ENCODE measurements at regions not wholly inside any gene's neighbourhood (a gene's known extent, or its start where the extent isn't known, plus 50 kb on each side); places are given as distances from the start of the nearest gene placed in this dataset.
A peak's percentile ranks its signal among the peaks of the same experiment; 100 is the strongest.

GRCh38 chr7:22669692-22670421 lies 57.1 kb upstream of the IL6 start:
- no peak overlapping the region for H3K4me3 ChIP-seq (ENCODE audit: low read depth, low read length)
- in situ Hi-C loops (cut with HindIII; ENCODE audit: low sequenced_read_pairs), result no loop called here
- no peak for DNase-seq (ENCODE audit: low read depth, low spot score)
- TF ChIP-seq CTCF (IDR thresholded peaks at IDR 0.05; ENCODE audit: low read depth, low read length), result no peak

- H3K4me3 ChIP-seq (ENCODE audit: low read depth, low read length), result no peak overlapping the region
- no peak for DNase-seq (ENCODE audit: low read depth, low spot score)
- no peak for TF ChIP-seq CTCF (IDR thresholded peaks at IDR 0.05; ENCODE audit: low read depth, low read length)
- in situ Hi-C loops (cut with HindIII; ENCODE audit: low sequenced_read_pairs), result no loop called here
Measured at GRCh38 chr7:22668971-22669401, 58.0 kb upstream of the IL6 start.

- peak; percentile 72 for DNase-seq (ENCODE audit: low read depth, low spot score)
- no peak for TF ChIP-seq CTCF (IDR thresholded peaks at IDR 0.05; ENCODE audit: low read depth, low read length)
- in situ Hi-C loops (cut with HindIII; ENCODE audit: low sequenced_read_pairs), result no loop called here
- no peak overlapping the region for H3K4me3 ChIP-seq (ENCODE audit: low read depth, low read length)
Measured at GRCh38 chr7:22667562-22668239, 59.3 kb upstream of the IL6 start.

- H3K4me3 ChIP-seq (ENCODE audit: low read depth, low read length), result no peak overlapping the region
- TF ChIP-seq CTCF (IDR thresholded peaks at IDR 0.05; ENCODE audit: low read depth, low read length), result no peak
- in situ Hi-C loops (cut with HindIII; ENCODE audit: low sequenced_read_pairs), result no loop called here
- no peak for DNase-seq (ENCODE audit: low read depth, low spot score)
Measured at GRCh38 chr7:22667187-22667561, 59.8 kb upstream of the IL6 start.

GRCh38 chr7:22666732-22667131 lies 60.3 kb upstream of the IL6 start:
- in situ Hi-C loops (cut with HindIII; ENCODE audit: low sequenced_read_pairs), result no loop called here
- peak; percentile 59 for DNase-seq (ENCODE audit: low read depth, low spot score)
- no peak for TF ChIP-seq CTCF (IDR thresholded peaks at IDR 0.05; ENCODE audit: low read depth, low read length)
- H3K4me3 ChIP-seq (ENCODE audit: low read depth, low read length), result no peak overlapping the region

GRCh38 chr7:22665923-22666322 lies 61.1 kb upstream of the IL6 start:
- no peak overlapping the region for H3K4me3 ChIP-seq (ENCODE audit: low read depth, low read length)
- in situ Hi-C loops (cut with HindIII; ENCODE audit: low sequenced_read_pairs), result no loop called here
- no peak for TF ChIP-seq CTCF (IDR thresholded peaks at IDR 0.05; ENCODE audit: low read depth, low read length)
- no peak for DNase-seq (ENCODE audit: low read depth, low spot score)

Measured in astrocyte of the spinal cord (primary cell).